Hematopoietic multipotent progenitor cell treated with erythropoietin and hydrocortisone succinate and interleukin-3 and kit ligand, for 4 days (in vitro differentiated cells): ENCODE measurements at regions not wholly inside any gene's neighbourhood (a gene's known extent, or its start where the extent isn't known, plus 50 kb on each side); places are given as distances from the start of the nearest gene placed in this dataset.

ENCODE experiments used
- DNase-seq: peaks from one replicate; pipeline ENCODE4 v3.0.0-alpha.2; 2015

DNA sequence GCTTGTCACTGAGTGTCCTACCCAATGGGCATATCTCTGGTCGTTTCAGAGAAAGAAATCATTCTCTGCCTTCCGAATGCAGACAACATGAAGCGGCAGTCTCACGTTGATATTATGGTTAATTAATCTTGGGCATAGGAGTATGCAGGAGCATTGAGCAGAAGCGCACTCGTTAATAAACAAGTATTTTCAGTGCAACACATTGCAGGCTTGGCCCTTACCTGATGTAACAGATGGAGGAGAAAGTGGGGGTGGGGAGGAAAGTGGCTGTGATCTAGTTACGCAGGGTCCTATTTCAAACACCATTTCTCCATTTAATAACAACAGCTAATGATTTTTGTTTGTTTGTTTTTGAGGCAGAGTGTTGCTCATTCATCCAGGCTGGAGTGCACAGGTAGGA lies 414.0 kb upstream of the RBFOX1 start:
- no peak for DNase-seq

DNA sequence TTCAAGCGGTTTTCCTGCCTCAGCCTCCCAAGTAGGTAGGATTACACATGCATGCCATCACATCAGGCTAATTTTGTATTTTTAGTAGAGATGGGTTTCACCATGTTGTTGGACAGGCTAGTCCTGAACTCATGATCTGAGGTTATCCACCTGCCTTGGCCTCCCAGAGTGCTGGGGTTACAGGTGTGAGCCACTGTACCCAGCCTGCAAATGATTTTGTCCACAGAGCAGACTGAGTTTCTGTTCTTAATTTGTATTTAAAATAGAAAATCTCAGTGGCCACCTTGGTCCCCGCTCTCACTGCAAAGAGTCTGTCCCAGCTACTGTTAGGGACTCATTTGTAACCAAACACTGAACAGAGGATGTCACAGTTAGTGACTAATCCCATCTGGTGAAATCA lies 415.7 kb upstream of the RBFOX1 start:
- DNase-seq, result no peak

GRCh38 chr16:6913566-6913965 lies 419.1 kb upstream of the RBFOX1 start:
- DNase-seq, result no peak

GRCh38 chr16:6910301-6910700 lies 422.3 kb upstream of the RBFOX1 start:
- no peak for DNase-seq

- no peak for DNase-seq
Measured at GRCh38 chr16:6905601-6906000, 427.0 kb upstream of the RBFOX1 start.

DNA sequence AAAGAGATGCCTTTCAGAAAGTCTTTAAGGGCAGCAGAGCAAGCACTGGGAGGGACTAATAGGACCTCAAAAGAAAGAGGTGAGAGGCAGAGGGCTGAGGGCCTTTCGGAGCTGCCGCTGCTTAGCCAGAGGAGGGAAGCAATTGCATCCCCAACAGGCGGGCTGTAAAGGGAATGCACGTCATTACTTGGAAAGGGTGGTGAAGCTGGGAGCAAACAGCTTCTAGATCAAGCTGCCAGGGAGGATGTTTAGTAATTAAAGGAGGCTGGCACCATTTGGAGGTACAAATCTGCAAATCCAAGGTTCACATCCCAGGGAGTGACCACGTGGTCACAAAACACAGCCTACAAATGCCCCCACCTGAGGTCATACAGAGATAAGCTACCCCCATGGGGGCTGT lies 429.0 kb upstream of the RBFOX1 start:
- DNase-seq, result no peak

DNA sequence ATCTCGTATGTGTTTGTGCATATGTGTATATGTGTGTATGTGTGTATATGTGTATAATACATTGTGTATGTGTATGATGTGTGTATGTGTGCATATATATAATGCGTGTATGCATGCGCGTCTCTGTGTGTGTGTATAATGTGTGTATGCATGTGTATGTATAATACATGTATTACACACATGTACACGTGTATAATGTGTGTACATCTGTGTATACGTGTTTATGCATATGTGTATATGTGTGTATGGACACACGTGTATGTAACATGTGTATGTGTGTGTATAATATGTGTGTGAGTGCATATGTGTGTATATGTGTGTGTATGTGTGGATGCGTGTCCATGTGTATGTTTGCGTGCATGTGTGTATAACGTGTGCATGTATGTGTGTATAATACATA lies 433.7 kb upstream of the RBFOX1 start:
- no peak for DNase-seq

- no peak for DNase-seq
Measured at GRCh38 chr16:6897876-6898485, 434.7 kb upstream of the RBFOX1 start.

DNA sequence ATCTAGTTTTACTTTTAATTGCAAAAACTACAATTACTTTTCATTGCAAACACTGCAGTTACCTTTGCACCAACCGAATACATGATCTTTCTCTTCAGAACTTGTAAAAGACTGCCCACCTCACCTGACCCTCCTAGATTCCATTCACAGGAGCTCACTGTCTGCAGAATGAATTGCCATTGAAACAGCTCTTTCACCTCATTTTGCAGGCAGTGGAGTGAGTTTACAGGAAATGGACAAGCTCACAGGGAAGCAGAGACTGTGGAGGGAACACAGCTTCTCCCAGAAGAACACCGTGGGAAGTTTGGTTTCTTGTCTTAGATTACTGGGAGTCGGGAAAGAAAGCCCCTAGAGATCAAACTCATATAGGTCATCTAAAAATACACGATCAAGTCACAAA lies 439.7 kb upstream of the RBFOX1 start:
- DNase-seq, result no peak

GRCh38 chr16:6891496-6891895 lies 441.1 kb upstream of the RBFOX1 start:
- no peak for DNase-seq

DNA sequence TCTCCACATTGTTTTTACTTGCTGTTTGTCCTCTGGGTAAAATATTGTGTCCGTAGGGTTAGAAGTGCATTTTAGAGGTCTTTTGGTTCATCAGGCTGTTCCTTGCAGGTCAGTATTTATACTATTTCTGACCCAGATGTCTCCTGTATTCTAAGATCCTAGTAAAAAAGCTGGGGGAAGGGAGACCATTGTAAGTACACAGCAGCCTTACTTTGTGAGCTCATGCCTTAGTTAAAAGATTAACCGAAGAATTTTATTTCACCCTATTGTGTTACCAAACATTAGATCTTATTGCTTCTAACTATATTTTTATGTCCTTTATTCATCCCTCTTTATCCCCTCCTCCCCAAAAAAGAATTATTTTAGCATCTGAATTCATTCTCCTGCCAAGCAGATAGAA lies 444.1 kb upstream of the RBFOX1 start:
- DNase-seq, result no peak

DNA sequence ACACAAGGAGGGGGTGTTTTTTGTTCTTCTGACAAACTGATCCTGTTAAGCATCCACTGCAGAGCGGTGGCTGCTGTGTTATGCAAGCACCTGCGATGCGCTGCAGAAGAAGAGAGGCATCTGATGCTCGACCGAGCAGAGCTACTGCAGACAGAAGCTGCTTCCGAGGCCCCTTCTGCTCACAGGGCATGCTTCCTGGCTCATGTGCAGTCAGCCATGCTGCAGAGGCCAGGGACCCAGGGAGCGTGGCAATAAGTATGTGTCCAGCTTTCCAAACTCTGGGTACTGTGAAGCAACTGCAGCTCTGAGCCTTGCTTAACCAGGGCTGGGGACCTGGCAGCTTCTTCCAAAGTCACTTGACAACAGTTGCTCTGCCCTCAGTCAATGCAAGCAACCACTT lies 448.6 kb upstream of the RBFOX1 start:
- no peak for DNase-seq

DNA sequence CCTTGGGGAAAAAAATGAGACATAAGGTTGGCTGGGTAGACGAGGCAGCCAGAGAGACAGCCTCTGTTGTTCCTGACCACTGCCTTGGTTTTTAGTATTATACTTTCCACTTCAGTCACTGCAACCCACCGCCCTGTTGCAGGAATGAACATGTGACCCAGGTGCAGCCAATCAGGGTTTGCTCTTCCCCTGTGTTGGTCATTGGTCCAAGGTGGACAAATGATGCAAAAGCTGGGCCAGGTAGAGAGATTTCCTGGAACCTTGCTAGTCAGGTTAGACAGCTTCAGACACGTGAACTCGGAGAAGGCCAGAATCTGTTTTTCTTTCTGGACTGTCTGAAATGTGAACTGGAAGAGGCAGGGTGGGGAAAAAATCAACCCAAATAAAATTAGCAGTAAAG lies 452.4 kb upstream of the RBFOX1 start:
- no peak for DNase-seq

DNA sequence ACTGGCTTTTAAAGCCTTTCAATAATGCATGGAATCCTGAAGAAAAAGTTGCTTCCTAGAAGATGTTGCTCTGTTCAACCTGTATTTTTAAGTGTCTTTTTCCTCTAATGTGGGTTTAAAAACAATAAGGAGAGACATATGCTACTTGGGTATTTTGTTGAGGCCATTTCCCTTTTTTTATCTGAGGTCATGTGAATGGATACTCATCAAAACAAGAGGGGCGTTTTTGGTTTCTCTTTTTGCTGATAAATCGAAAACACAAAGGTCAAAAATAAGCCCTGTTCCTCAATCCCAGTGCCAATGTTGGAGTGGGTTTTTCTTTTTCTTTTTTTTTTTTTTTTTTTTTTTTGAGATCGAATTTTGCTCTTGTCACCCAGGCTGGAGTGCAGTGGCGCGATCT lies 468.0 kb upstream of the RBFOX1 start:
- peak; percentile 24 for DNase-seq

DNA sequence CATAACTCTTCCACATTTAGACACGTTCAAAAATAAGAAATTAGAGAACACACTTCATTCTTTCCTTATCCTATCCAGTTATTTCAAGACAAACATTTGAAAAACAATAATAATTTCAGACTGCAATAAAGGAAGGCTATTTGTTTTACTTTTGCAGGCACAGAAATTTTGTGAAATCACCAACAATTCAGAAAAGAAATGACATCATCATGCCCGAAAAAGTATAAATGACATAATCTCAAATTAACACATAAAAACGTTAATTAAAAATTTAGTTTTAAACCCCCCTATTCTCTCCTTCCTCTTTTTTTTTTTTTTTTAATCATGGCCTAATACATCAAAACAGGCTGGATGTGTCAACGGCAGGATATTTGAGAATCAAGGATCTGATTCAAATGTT lies 468.4 kb upstream of the RBFOX1 start:
- DNase-seq, result peak; percentile 1

- DNase-seq, result no peak
Measured at GRCh38 chr16:6863135-6863534, 469.5 kb upstream of the RBFOX1 start.

GRCh38 chr16:6861815-6862477 lies 470.7 kb upstream of the RBFOX1 start:
- no peak for DNase-seq

DNA sequence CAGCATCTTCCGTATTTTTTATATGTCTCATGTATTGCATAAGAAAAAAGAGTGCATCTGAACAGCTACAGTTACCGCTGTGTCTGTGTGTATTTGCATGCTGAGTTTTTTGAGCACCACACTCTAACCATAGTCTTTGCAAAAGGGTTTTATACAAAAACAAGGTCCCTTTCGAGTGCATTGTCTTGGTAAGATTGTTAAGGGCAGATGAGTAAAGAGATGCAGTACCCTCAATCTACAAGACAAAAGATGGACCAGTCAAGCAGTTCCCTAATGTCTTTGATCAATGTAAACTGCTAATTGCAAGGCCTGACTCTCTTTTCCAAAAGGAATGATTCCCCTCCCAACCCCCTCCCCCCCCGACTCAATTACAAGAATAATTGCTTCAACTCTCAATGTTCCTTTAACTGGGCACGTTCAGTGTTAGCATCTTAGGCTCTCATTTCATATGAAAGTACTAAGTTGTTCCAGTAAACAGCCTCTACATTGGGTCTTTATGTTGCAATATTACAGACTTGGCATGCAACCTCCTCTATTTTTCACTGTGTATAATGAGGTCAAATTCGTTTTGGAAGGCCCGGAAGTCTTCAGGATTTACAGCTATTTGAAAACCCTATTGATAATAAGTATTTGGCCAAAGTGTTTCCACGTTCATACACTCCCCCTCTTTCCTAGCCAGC lies 471.4 kb upstream of the RBFOX1 start:
- no peak for DNase-seq

DNA sequence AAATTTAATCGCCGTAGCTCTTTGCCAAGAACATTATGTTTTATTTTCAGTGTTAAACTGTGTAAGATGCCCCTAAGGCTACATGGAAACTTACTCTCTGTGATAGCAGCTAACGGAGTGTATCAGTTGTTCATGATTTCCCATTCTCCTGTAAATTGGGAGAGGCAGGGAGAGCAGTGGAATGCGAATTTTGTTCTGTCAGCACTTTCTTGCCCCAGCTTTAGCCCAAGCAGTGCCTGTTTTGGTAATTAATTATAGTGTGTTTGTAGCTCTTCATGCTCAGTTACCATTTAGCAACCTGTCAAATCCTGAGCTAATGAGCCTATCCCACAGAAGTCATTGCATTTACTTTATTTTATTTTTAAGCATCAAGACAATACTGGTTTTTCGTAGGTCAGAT lies 475.1 kb upstream of the RBFOX1 start:
- DNase-seq, result no peak

DNA sequence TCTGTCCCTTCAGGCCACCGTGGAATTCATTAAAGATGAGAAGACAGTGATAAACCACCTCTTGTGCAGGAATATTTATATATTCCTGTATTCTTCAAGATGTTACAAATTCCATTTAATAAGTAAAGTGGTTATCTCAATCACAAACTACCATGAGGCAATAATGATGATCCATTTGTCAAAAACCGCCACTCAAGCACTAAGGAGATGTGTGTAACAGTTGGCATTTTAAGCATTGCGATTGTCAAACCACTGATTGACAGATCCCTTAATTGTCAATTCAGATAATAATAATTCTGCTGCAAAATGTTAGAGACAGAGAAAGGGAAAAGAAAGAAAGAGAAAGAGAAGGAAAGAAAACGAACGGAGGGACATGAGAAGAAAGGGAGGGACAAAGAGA lies 476.1 kb upstream of the RBFOX1 start:
- DNase-seq, result no peak

GRCh38 chr16:6853565-6853964 lies 479.1 kb upstream of the RBFOX1 start:
- DNase-seq, result no peak

DNA sequence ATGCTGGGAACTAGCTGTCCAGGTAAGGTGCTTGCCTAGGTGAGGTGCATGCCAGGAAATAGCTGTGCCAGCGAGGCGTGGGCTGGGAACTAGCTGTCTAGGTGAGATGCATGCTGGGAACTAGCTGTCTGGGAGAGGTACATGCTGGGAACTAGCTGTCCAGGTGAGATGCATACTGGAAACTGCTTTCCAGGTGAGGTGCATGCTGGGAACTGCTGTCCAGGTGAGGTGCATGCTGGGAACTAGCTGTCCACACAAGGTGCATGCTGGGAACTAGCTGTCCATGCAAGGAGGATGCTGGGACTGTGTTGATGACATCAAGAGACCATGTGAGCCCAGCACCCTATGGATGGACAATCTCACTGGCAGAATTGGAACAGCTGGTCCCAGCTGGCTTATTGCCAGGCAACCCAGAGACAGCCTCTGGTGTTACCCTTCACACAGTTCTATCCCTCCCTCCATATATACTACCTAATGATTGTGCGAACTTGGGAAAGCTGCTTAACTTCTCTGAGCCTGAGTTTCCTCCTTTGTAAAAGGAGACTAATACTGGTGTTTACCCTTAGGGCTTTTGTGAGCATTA lies 479.9 kb upstream of the RBFOX1 start:
- DNase-seq, result no peak

- DNase-seq, result no peak
Measured at GRCh38 chr16:6846452-6846851, 486.2 kb upstream of the RBFOX1 start.

- no peak for DNase-seq
Measured at GRCh38 chr16:6841392-6841791, 491.3 kb upstream of the RBFOX1 start.
